Stomach (tissue), 8 donors: ENCODE measurements at regions not wholly inside any gene's neighbourhood (a gene's known extent, or its start where the extent isn't known, plus 50 kb on each side); places are given as distances from the start of the nearest gene placed in this dataset.

ENCODE experiments used
- DNase-seq, 2 donors: peaks; one replicate each; pipeline versions ENCODE4 v3.0.0 to v3.0.0-alpha.2; 2013 to 2019
- H3K27ac ChIP-seq, 5 donors: fragments of 200-600 bp in 4 of 5; sonication (generic) in 4 of 5; one replicate each; pipeline ENCODE4 v1.5.1; 2013 to 2019; ENCODE audit warnings: mild to moderate bottlenecking in 1 of 5, moderate library complexity in 1 of 5
- H3K27me3 ChIP-seq, 3 donors: fragments of 200-600 bp; sonication (generic); one replicate each; pipeline ENCODE4 v1.5.1; 2017 to 2019; ENCODE audit warnings: mixed run types in 1 of 3
- H3K36me3 ChIP-seq, 4 donors: fragments of 200-600 bp; sonication (generic); 1 replicate in 3 of 4; 2 replicates in 1 of 4; pipeline ENCODE4 v1.5.1; 2016 to 2019
- H3K4me1 ChIP-seq, 4 donors: fragments of 200-600 bp; sonication (generic); one replicate each; pipeline ENCODE4 v1.5.1; 2016 to 2019
- H3K4me3 ChIP-seq, 4 donors: fragments of 200-600 bp; sonication (generic) in 3 of 4; one replicate each; pipeline ENCODE4 v1.5.1; 2016 to 2019; ENCODE audit warnings: mild to moderate bottlenecking in 1 of 4
- H3K9me3 ChIP-seq, 4 donors: fragments of 200-600 bp; sonication (generic); one replicate each; pipeline ENCODE4 v1.5.1; 2016 to 2019
- EP300 ChIP-seq: sonication (generic); formaldehyde crosslinking; IDR thresholded peaks from one replicate; pipeline ENCODE4 v1.6.1; 2017; ENCODE audit warnings: antibody characterized with exemption
- POLR2A ChIP-seq, 4 donors: fragments of 450-650 bp; IDR thresholded peaks; one replicate each; pipeline ENCODE4 v1.6.1; 2016; ENCODE audit warnings: antibody characterized with exemption in 4 of 4, control low read depth in 2 of 4, mild to moderate bottlenecking in 1 of 4, moderate library complexity in 1 of 4
- POLR2AphosphoS5 ChIP-seq, 3 donors: sonication (generic); formaldehyde crosslinking; IDR thresholded peaks; one replicate each; pipeline ENCODE4 v1.6.1; 2016; ENCODE audit warnings: antibody characterized with exemption in 3 of 3
- WGBS, 5 donors: extraction: QIAGEN DNeasy Blood & Tissue Kit in 3 of 5; methylation state at CpG; one replicate each; pipeline versions ENCODE4 v1.1.5 to v1.1.7; 2013 to 2018; 5-methylcytosine and 5-hydroxymethylcytosine counted together
- intact Hi-C: fragments of 100-400 bp; cut with DNase I; formaldehyde crosslinking; loops from one replicate; pipeline ENCODE4 v1.15.1; 2023; ENCODE audit warnings: low total_unique reads
- TF ChIP-seq, protein P1 (sequence below), 7 experiments: fragments of 450-650 bp in 4 of 7; fragments of 200-600 bp in 3 of 7; sonication (generic) in 3 of 7; IDR thresholded peaks; one replicate each; pipeline ENCODE4 v1.5.1; 2016 to 2019; ENCODE audit warnings: antibody characterized with exemption in 7 of 7, control low read depth in 2 of 7, mild to moderate bottlenecking in 1 of 7
- donor health status: healthy with polysubstance abuse.
- donor health status: Bipolar disorder and iron deficiency.
- donor health status: healthy.

DNA sequence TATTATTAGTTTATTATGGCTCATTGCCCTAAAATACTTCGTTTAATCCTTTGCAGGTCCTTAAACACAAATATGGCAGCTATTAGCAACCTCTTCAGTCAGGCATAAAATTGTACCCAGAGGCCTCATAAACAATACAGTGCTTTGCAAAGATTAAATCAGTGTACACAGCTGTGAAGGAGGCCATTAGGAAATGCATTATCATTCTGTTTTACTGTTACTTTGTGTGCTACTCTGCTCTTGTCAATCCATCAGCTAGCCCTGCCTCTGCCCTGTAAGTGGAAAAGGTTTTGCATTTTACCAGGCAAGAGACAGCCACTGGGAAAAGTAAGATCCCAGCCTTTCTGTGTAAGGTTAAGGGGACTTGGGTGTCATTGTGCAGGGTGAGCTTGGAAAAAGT is 415.7 kb upstream of the DAB1 start:
- no peak for TF ChIP-seq POLR2A (IDR thresholded peaks at IDR 0.05)
- TF ChIP-seq POLR2AphosphoS5 (IDR thresholded peaks at IDR 0.05): no peak
- TF ChIP-seq EP300: no peak
- TF ChIP-seq, protein P1, sequence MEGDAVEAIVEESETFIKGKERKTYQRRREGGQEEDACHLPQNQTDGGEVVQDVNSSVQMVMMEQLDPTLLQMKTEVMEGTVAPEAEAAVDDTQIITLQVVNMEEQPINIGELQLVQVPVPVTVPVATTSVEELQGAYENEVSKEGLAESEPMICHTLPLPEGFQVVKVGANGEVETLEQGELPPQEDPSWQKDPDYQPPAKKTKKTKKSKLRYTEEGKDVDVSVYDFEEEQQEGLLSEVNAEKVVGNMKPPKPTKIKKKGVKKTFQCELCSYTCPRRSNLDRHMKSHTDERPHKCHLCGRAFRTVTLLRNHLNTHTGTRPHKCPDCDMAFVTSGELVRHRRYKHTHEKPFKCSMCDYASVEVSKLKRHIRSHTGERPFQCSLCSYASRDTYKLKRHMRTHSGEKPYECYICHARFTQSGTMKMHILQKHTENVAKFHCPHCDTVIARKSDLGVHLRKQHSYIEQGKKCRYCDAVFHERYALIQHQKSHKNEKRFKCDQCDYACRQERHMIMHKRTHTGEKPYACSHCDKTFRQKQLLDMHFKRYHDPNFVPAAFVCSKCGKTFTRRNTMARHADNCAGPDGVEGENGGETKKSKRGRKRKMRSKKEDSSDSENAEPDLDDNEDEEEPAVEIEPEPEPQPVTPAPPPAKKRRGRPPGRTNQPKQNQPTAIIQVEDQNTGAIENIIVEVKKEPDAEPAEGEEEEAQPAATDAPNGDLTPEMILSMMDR (IDR thresholded peaks at IDR 0.05): no peak
- Histone ChIP-seq H3K27me3 (no peaks in the 10 kb centered on the region), H3K36me3 (no peaks in the 10 kb centered on the region), H3K4me1 (no peaks in the 10 kb centered on the region), H3K27ac (no peak overlapping the region), H3K9me3 (peaks cover 7 to 24% (median 13%) of the 10 kb centered on the region in 4 donors), H3K4me3 (no peak overlapping the region)
- intact Hi-C loops: no loop called here
- peak in 1 of 2 donors; percentile 31 for DNase-seq
- WGBS, 5 donors: 57 to 75% (median 63%) methylated on average over 1 of the region's 1 CpG

DNA sequence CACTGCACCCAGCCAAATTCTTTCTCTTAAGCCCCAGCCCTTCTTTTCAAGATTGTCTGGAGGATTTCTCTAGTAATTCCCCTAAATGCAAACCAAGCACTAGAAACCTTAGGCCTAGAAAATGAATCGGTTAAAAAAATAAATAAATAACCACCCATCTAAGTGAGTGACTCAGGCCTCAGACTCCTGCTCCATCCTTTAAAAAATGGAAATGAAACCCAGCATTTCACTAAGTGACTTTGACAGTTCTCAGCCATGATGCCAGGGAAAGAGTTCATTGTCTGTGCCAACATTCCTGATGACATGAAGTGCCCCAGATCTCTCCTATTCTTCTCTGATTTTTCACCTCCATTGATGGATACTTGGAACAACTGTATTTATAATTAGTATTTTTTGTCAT is 415.2 kb upstream of the DAB1 start:
- Histone ChIP-seq H3K9me3 (peaks cover 7 to 24% (median 13%) of the 10 kb centered on the region in 4 donors), H3K27me3 (no peaks in the 10 kb centered on the region), H3K4me1 (no peaks in the 10 kb centered on the region), H3K27ac (no peak overlapping the region), H3K4me3 (no peak overlapping the region), H3K36me3 (no peaks in the 10 kb centered on the region)
- TF ChIP-seq POLR2A (IDR thresholded peaks at IDR 0.05) (no peak), EP300 (no peak), POLR2AphosphoS5 (IDR thresholded peaks at IDR 0.05) (no peak)
- TF ChIP-seq, protein P1 (IDR thresholded peaks at IDR 0.05): no peak
- intact Hi-C loops: no loop called here
- DNase-seq: no peak
- 80 to 91% (median 86%) methylated on average over 1 of the region's 1 CpG for WGBS, 5 donors

- TF ChIP-seq POLR2AphosphoS5 (IDR thresholded peaks at IDR 0.05): no peak
- no peaks in the 10 kb centered on the region for H3K36me3 ChIP-seq
- H3K4me1 ChIP-seq: no peaks in the 10 kb centered on the region
- WGBS, 5 donors: 24 to 43% (median 26%) methylated on average over 5 of the region's 5 CpGs
- intact Hi-C loops: no loop called here
- H3K4me3 ChIP-seq: no peak overlapping the region
- DNase-seq: peak in 1 of 2 donors; percentile 47
- H3K9me3 ChIP-seq: peaks cover 0 to 4% (median 1%) of the 10 kb centered on the region in 4 donors
- H3K27ac ChIP-seq: no peak overlapping the region
- no peaks in the 10 kb centered on the region for H3K27me3 ChIP-seq
Observed at GRCh38 chr1:57835620-57836019, 411.8 kb upstream of the DAB1 start.

GRCh38 chr1:57833296-57833695 is 409.4 kb upstream of the DAB1 start:
- H3K4me1 ChIP-seq: no peaks in the 10 kb centered on the region
- H3K27me3 ChIP-seq: no peaks in the 10 kb centered on the region
- H3K4me3 ChIP-seq: no peak overlapping the region
- no peak for DNase-seq
- no peak for TF ChIP-seq POLR2A (IDR thresholded peaks at IDR 0.05)
- TF ChIP-seq POLR2AphosphoS5 (IDR thresholded peaks at IDR 0.05): no peak
- no peak for TF ChIP-seq EP300
- TF ChIP-seq, protein P1 (IDR thresholded peaks at IDR 0.05): no peak
- no peak overlapping the region for H3K27ac ChIP-seq
- WGBS, 5 donors: 83 to 89% (median 87%) methylated on average over 2 of the region's 2 CpGs
- H3K36me3 ChIP-seq: no peaks in the 10 kb centered on the region
- intact Hi-C loops: no loop called here
- no peaks in the 10 kb centered on the region for H3K9me3 ChIP-seq

DNA sequence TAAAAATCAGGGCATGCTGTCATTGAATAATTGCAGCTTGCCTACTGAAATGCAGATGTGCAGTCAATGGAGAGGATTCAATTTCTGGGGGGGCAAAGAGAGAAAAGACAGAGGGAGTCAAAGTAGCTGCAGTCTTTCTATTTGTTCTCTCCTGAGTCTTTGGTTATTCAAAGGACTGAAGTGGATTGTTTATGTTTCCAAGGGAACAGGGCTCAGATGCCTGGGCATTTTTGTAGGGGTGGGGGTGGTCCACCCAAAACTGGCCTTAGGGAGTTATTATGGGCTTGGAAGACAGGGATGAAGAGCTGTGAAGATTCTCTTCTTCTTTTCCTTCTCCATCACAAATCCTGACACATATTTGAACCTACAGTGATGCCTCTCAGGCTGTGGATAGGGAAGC is 408.8 kb upstream of the DAB1 start:
- Histone ChIP-seq H3K4me3 (no peak overlapping the region), H3K27me3 (no peaks in the 10 kb centered on the region)

More for the DNA sequence above, 408.8 kb upstream of the DAB1 start:
- Histone ChIP-seq H3K9me3 (no peaks in the 10 kb centered on the region), H3K4me1 (no peaks in the 10 kb centered on the region), H3K27ac (no peak overlapping the region), H3K36me3 (no peaks in the 10 kb centered on the region)
- DNase-seq: no peak
- intact Hi-C loops: no loop called here
- TF ChIP-seq, protein P1 (IDR thresholded peaks at IDR 0.05): no peak
- TF ChIP-seq POLR2A (IDR thresholded peaks at IDR 0.05): no peak
- TF ChIP-seq EP300: no peak
- TF ChIP-seq POLR2AphosphoS5 (IDR thresholded peaks at IDR 0.05): no peak
